HCT116 (cell line): ENCODE measurements at regions not wholly inside any gene's neighbourhood (a gene's known extent, or its start where the extent isn't known, plus 50 kb on each side); places are given as distances from the start of the nearest gene placed in this dataset.

Experiments
- CTCF ChIP-seq, 3 experiments: fragments of 200-600 bp in 1 of 3; sonication (generic) in 1 of 3; IDR thresholded peaks in 2 of 3; conservative IDR thresholded peaks in 1 of 3; 2 replicates each; pipeline ENCODE4 v1.5.1; 2012 to 2017; ENCODE audit warnings: low read depth in 2 of 3, low read length in 2 of 3, antibody characterized with exemption in 1 of 3, borderline replicate concordance in 1 of 3, control low read depth in 1 of 3, mild to moderate bottlenecking in 1 of 3, mixed read lengths in 1 of 3, mixed run types in 1 of 3, moderate library complexity in 1 of 3; ENCODE audit not compliant: insufficient read depth in 1 of 3
- EZH2 ChIP-seq: fragments of 200-600 bp; sonication (generic); IDR thresholded peaks from 2 replicates; pipeline ENCODE4 v1.6.1; 2017; ENCODE audit warnings: antibody characterized with exemption, mixed run types
- POLR2A ChIP-seq: IDR thresholded peaks from 2 replicates; pipeline ENCODE4 v1.7.0; 2011; ENCODE audit warnings: borderline replicate concordance; ENCODE audit not compliant: insufficient read depth, insufficient read length; ENCODE audit errors: extremely low read depth
- RAD21 ChIP-seq: IDR thresholded peaks from 2 replicates; pipeline ENCODE4 v1.6.1; 2012; ENCODE audit warnings: low read depth, mild to moderate bottlenecking
- TCF7L2 ChIP-seq: IDR thresholded peaks from 2 replicates; pipeline ENCODE4 v1.7.0; 2011; ENCODE audit warnings: borderline replicate concordance, inconsistent platforms; ENCODE audit not compliant: insufficient read depth, insufficient read length; ENCODE audit errors: extremely low read depth
- ZFX ChIP-seq: fragments of 450-650 bp; IDR thresholded peaks from 2 replicates; pipeline ENCODE4 v1.6.1; 2017

- TF ChIP-seq RAD21 (no peak), ZFX (no peak), TCF7L2 (no peak), EZH2 (no peak), CTCF (IDR thresholded peaks at IDR 0.05 in 2 of 3, conservative IDR thresholded peaks at IDR 0.05 in 1 of 3; ENCODE audit: borderline replicate concordance in 1 of 3, insufficient read depth in 1 of 3, low read depth in 2 of 3, low read length in 2 of 3) (no peak), POLR2A (no peak)
Measured at GRCh38 chr14:42000450-42000849, 393.8 kb downstream of the LRFN5 start.
